HG03159 (cell line): ENCODE measurements at regions not wholly inside any gene's neighbourhood (a gene's known extent, or its start where the extent isn't known, plus 50 kb on each side); places are given as distances from the start of the nearest gene placed in this dataset.
A peak's percentile ranks its signal among the peaks of the same experiment; 100 is the strongest.
"Not testable (repeated sequence)": the region's sequence is repeated elsewhere in the genome, so short reads cannot be mapped to it uniquely, and the experiment has no call there.

Experiments used
- ATAC-seq: cut with Tn5 transposase; IDR thresholded peaks from one replicate; pipeline ENCODE4 v1.9.1; 2021; ENCODE audit warnings: mild to moderate bottlenecking, moderate library complexity; ENCODE audit not compliant: unreplicated experiment

- not testable (repeated sequence) for ATAC-seq
These were observed 54.2 kb downstream of the DBET start for GRCh38 chr4:190118519-190118918.

GRCh38 chr4:190119474-190119873 is 54.1 kb upstream of the DUX4 start:
- not testable (repeated sequence) for ATAC-seq

- ATAC-seq = peak; percentile 67
These were observed 53.5 kb upstream of the DUX4 start for GRCh38 chr4:190120111-190120514.

GRCh38 chr4:190120537-190121001 is 53.0 kb upstream of the DUX4 start:
- ATAC-seq = peak; percentile 51

- ATAC-seq = not testable (repeated sequence)
These were observed 52.4 kb upstream of the DUX4 start for GRCh38 chr4:190121076-190121671.

GRCh38 chr4:190121759-190122158 is 51.8 kb upstream of the DUX4 start:
- ATAC-seq = no peak

GRCh38 chr4:190122161-190123142 is 51.1 kb upstream of the DUX4 start:
- not testable (repeated sequence) for ATAC-seq
